MM.1S (cell line): ENCODE measurements at regions not wholly inside any gene's neighbourhood (a gene's known extent, or its start where the extent isn't known, plus 50 kb on each side); places are given as distances from the start of the nearest gene placed in this dataset.

Experiments used
- CTCF ChIP-seq: fragments of 300-600 bp; sonication (generic); IDR thresholded peaks from 2 replicates; pipeline ENCODE4 v1.5.1; 2016; ENCODE audit warnings: antibody characterized with exemption, low read length, mixed read lengths
- EZH2 ChIP-seq: fragments of 300-600 bp; sonication (generic); optimal IDR thresholded peaks from 2 replicates; pipeline ENCODE3; 2017; ENCODE audit warnings: low read depth, mild to moderate bottlenecking, antibody characterized with exemption, low read length, mixed read lengths
- EZH2phosphoT487 ChIP-seq: fragments of 300-600 bp; sonication (generic); IDR thresholded peaks from 2 replicates; pipeline ENCODE4 v1.6.1; 2018; ENCODE audit warnings: antibody characterized with exemption, low read length

- TF ChIP-seq EZH2 (no peak), CTCF (no peak), EZH2phosphoT487 (no peak)
These were observed 366.4 kb upstream of the ERCC4 start for GRCh38 chr16:13553453-13553985.
